Ishikawa (cell line): ENCODE measurements at regions not wholly inside any gene's neighbourhood (a gene's known extent, or its start where the extent isn't known, plus 50 kb on each side); places are given as distances from the start of the nearest gene placed in this dataset.

Source experiments
- CEBPB ChIP-seq: IDR thresholded peaks from 2 replicates; pipeline ENCODE4 v1.6.1; 2012
- RAD21 ChIP-seq: IDR thresholded peaks from 2 replicates; pipeline ENCODE4 v1.6.1; 2012; ENCODE audit warnings: low read depth
- USF1 ChIP-seq: IDR thresholded peaks from 2 replicates; pipeline ENCODE4 v1.6.1; 2012

GRCh38 chr20:22404419-22405170 lies 179.8 kb downstream of the FOXA2 start:
- TF ChIP-seq USF1: no peak
- TF ChIP-seq RAD21: no peak
- TF ChIP-seq CEBPB: no peak
